ENCODE measurements at regions not wholly inside any gene's neighbourhood (a gene's known extent, or its start where the extent isn't known, plus 50 kb on each side); places are given as distances from the start of the nearest gene placed in this dataset.

DNA sequence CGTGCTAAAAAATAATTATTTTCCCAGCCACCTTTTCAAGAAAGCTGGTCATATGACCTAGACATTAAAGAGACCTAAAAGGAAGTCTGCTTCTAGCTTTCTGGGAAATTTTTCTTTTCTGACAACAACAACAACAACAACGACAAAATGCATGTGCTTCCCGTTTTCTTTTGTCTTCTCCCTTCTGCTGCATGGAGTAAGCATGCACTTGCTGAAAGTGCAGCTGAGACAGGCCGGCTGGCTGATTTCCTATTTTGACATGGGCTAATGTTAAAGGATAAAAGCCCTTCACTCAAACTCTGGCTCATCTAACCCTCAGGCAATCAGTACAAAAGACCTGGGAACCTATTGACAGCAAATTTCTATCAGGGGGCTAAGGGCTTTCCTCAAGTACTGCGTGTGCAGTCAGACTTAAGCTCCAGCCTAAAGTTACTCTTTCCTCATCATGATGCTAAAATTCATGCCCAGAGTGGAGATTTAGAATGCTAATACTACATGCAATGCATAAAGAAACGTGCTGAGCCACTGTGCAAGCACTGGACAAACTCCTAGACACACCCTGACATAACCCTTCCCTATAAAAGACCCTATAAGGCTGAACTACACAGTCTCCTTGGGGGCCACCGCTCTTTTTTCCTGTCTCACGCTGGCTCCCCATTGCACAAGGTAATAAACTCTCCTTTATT is 811.1 kb downstream of the UQCRFS1 start:
- no peak for DNase-seq (ENCODE audit: low read depth in 3 of 3, low spot score in 1 of 3)

GRCh38 chr19:28400953-28401671 is 811.8 kb downstream of the UQCRFS1 start:
- DNase-seq (ENCODE audit: low read depth in 3 of 3, low spot score in 1 of 3): no peak

- DNase-seq (ENCODE audit: low read depth in 3 of 3, low spot score in 1 of 3): no peak
Observed at GRCh38 chr19:28399187-28399586, 813.8 kb downstream of the UQCRFS1 start.

DNA sequence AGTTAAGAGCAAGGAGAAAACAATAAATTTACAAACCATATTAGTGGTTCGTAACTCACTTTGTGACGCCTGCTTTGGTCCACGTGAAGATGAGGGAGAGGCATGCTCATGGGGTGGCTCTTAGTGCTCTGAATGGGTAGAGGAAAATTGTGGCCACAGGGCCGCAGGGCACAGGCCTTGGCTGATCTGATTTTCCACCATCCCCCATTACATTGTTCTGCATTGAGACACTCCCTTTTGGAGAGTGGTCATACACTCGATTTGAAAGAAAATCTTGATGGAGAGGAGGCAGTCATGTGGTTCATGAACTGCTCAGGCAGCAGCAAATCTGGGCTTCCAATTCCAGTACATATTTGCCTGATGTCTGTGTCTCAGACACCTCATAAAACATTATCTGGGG is 815.2 kb downstream of the UQCRFS1 start:
- DNase-seq (ENCODE audit: low read depth in 3 of 3, low spot score in 1 of 3): no peak

DNA sequence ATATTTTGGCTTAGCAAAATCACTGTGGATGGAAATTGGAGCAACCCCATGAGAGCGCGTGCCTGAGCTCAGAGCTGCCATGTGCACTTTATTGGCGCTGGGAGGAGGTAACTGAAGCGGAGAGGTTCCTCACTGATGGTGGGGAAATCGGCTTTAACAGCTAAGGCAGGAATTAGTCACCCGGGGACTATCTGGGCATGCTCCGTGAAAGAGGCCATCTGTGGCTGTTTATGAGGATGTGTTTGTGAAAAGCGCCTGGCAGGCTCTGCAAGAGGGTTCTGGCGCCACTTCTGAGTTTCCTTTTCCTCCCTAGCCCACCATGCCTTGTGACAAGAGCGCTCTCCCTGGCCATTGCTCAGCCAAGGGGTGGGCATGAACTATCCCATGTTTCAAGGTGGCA is 815.6 kb downstream of the UQCRFS1 start:
- DNase-seq (ENCODE audit: low read depth in 3 of 3, low spot score in 1 of 3): no peak

GRCh38 chr19:28396287-28396831 is 816.6 kb downstream of the UQCRFS1 start:
- DNase-seq (ENCODE audit: low read depth in 3 of 3, low spot score in 1 of 3): no peak

GRCh38 chr19:28394725-28395124 is 818.2 kb downstream of the UQCRFS1 start:
- DNase-seq (ENCODE audit: low read depth in 3 of 3, low spot score in 1 of 3): no peak

DNA sequence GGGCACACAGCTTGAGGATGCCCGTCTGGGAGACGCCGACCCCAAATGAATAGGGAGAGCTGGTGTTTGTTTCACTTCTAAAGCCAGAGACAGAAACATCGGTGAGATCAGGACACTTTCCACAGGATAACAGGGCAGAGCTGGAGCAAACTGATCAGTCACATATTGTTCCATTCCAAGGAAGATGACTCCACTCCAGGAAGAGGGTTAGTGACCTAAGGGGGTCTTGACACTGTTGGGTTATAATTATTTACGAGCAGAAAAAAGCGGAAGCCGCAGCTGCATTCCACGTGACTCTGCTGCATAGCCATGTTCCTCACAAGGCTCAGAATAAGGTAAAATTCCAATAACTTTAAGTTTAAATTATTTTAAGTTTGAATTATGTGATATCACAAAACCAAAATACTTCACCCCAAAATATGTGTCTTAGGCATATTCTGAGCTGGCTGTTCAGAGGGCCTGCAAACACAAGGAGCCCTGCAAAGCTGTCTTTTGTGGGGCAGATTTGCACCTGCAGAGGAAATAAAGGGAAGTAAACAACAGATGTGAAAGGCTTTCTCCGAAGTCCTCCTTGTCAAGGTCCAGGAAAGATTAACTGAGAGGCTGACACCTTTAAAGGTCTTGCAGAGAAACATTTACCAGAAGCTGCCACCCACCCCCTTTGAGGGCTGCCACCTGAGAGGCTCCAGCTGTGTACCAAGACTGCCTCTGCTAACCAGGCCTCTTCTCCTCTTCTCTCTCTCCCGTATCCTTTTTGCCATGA is 819.2 kb downstream of the UQCRFS1 start:
- no peak for DNase-seq (ENCODE audit: low read depth in 3 of 3, low spot score in 1 of 3)

DNA sequence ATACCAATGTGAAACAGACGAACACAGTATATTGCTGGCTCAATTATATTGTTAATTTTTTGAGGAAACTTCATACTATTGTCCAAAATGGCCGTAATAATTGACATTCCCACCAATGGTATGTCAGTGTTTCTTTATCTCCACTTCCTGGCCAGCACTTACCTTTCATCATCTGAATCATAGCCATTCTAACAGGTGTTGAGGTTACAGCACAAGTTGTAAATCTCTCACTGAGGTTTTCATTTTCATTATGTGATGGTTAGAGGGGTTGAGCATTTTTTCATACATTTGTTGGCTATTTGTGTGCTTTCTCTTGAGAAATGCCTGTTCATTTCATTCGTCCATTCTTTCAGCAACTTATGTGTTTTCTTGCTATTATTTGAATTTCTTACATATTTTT is 824.0 kb downstream of the UQCRFS1 start:
- no peak for DNase-seq (ENCODE audit: low read depth in 3 of 3, low spot score in 1 of 3)

GRCh38 chr19:28387507-28387906 is 825.4 kb downstream of the UQCRFS1 start:
- DNase-seq (ENCODE audit: low read depth in 3 of 3, low spot score in 1 of 3): no peak

DNA sequence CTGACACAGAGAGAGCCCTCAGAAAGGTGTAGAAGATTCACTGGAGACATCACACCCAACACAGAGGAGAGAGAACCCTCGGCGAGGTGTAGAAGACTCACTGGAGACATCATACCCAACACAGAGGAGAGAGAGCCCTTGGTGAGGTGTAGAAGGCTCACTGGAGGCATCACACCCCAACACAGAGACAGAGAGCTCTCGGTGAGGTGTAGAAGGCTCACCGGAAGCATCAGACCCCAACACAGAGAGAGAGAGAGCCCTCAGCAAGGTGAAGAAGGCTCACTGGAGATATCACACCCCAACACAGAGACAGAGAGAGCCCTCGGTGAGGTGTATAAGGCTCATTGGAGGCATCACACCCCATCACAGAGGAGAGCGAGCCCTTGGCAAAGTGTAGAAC is 826.5 kb downstream of the UQCRFS1 start:
- no peak for DNase-seq (ENCODE audit: low read depth in 3 of 3, low spot score in 1 of 3)

GRCh38 chr19:28386066-28386465 is 826.9 kb downstream of the UQCRFS1 start:
- no peak for DNase-seq (ENCODE audit: low read depth in 3 of 3, low spot score in 1 of 3)

DNA sequence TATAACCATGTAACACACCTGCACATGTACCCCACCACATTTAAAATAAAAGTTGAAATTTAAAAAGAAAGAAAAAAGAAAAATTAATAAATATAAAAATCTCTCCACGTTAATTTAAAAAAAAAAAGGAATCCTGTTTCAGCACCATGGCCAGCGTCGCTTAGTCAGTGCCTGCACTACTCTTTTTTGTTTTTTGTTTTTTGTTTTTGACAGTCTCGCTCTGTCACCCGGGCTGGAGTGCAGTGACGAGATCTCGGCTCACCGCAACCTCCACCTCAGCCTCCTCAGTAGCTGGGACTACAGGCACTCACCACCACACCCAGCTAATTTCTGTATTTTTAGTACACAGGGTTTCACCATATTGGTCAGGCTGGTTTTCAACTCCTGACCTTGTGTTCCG is 835.9 kb downstream of the UQCRFS1 start:
- no peak for DNase-seq (ENCODE audit: low read depth in 3 of 3, low spot score in 1 of 3)

DNA sequence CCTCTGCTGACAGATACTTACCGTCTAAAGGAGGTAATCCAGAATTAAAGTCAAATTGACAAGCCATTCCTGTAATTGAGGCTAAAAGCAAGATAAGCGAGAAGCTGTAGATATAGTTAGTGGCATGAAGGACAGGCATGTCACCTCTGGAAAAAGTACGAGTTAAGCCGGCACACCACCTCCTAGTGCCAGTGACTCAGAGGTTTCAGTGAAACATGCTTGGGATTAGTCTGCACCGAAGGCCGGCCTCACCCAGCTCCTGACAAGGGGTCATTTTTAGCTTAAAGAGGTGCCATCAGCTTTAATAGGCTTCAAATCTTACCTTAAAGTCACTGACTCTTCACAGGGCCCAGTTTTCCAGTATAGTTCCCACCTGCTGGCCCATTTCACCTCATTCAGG is 838.0 kb downstream of the UQCRFS1 start:
- DNase-seq (ENCODE audit: low read depth in 3 of 3, low spot score in 1 of 3): no peak

DNA sequence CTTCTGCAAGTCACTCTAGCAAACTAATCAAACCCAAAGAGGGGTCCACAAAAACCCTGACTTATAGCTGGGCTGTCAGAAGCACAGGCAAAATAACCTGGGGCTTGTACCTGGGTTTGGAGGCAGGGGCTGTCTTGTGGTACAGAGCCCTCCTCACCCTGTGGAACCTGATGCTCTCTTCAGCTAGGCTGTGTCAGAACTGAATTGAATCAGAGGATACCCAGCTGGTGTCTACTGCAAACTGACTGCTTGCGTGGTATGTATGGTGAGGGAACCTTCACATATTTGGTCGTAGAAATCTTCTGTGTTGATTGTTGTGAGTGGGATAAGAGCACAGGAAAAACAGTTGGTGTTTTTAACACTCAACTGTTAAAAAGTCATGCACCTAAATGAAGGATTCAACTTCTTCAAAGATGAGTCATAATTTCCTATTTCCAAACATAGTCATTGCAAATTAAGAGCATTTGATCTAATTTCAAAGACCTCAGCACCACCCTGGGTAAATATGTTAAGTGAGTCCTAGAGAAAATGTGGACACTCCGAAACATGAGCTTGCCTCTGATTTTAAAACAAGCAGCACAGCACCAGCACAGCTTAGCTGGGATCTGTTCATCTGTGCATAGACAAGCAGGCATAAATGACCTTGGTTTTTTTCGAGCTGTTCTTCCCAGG is 840.2 kb downstream of the UQCRFS1 start:
- DNase-seq (ENCODE audit: low read depth in 3 of 3, low spot score in 1 of 3): no peak

DNA sequence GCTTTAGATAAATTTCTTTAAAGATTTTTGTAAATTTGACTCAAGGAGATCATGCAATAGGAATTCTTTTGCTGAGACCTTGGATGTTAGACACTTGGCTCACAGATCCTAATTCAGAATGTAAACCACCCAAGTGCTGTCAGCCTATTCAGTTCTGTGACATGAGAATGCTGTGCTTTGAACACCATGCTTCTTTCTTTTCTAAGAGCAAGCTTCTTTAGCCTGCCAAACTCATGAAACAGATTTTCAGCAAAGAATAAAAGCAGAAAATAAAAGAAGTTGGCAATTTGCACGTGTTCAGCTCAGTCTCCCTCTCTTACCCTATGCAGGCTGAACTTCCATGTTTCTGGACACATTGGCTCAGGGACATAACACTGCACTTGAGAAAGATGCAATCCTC is 845.8 kb downstream of the UQCRFS1 start:
- DNase-seq (ENCODE audit: low read depth in 3 of 3, low spot score in 1 of 3): no peak

DNA sequence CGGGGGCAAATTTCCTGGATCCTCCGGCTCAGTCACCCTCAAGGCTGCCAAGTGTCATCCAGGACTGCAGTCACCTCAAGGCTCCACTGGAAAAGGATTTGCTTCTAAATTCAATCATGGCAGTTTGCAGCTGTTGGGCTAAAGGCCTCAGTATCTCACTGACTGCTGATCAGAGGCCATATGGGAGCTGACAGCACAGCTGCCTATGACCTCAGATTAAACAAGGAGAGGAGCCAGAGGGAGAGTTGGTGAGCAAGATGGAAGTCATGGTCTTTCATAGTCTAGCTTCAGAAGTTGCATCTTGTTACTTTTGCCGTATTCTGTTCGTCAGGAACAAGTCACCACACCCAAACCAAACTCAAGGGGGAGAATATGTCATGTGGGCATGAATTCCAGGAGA is 849.7 kb downstream of the UQCRFS1 start:
- no peak for DNase-seq (ENCODE audit: low read depth in 3 of 3, low spot score in 1 of 3)

GRCh38 chr19:28359431-28360414 is 853.2 kb downstream of the UQCRFS1 start:
- no peak for DNase-seq (ENCODE audit: low read depth in 3 of 3, low spot score in 1 of 3)

DNA sequence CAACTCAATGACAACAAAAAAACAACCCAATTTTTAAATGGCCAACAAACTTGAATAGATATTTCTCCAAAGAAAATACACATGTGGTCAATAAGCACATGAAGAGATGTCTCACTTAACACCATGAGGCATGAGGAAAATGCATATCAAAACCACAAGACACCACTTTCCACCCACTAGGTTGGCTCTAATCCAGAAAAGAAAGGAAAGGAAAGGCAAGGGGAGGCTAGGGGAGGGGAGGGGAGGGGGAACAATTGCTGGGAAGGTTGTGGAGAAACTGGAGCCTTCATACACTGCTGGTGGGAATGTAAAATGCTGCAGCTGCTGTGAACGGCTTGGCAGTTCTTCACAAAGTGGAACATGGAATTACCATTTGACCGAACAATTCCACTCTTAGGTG is 854.3 kb downstream of the UQCRFS1 start:
- DNase-seq (ENCODE audit: low read depth in 3 of 3, low spot score in 1 of 3): no peak

- DNase-seq (ENCODE audit: low read depth in 3 of 3, low spot score in 1 of 3): no peak
Observed at GRCh38 chr19:28351761-28352160, 861.2 kb downstream of the UQCRFS1 start.

All from stimulated activated CD4-positive, alpha-beta T cell treated with anti-CD3 and anti-CD28 coated beads, TNF-alpha, amount 100 ng/mL, for 1 hour (primary cell).